ENCODE measurements at regions not wholly inside any gene's neighbourhood (a gene's known extent, or its start where the extent isn't known, plus 50 kb on each side); places are given as distances from the start of the nearest gene placed in this dataset.

DNA sequence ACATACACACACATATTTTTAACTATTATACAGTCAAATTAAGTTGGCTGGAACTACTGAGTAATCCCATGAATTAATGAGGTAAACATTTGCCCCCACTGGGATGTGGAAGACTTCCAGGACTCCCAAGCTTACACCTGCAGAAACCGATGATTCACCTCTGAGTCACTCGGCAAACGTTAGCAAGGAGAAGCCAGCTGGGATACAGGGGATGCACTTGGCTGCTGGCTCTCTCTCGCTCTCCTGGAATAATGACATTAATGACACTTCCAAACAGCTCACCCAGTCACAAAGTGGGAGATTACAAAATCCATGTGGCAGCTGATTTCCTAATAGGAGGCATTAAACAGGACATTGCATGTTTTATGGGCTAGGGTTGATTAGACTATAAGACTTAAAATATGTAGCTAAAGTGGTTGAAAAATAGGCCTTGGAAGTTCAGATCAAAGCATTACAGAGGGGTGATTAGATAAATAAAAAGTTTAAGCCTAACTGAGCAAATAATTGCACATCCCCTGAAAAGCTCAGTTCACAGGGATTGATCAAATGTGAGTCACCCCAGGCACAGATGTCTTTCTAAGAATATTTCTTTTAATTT, 500.9 kb downstream of the SOX2 start:
- DNase-seq (ENCODE audit: low read depth in 2 of 2) = no peak

DNA sequence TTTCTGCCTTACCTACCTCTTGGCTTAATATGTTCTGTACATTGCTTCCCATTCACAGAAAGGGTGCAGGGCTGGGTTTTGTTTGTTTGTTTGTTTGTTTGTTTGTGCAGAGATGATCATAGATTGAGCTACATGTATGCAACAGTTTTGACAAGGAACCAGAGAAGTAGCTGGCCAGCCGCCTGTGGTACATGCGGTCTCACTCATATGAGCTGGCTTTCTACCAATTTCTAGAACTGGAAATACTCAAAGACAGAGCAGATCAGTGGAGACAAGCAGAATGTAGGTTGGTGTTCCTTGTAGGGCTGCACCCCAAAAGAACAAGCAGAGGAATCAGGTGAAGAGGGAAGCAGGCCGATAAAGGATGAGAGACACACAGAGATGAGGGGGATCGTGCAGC, 502.7 kb downstream of the SOX2 start:
- no peak for DNase-seq (ENCODE audit: low read depth in 2 of 2)

DNA sequence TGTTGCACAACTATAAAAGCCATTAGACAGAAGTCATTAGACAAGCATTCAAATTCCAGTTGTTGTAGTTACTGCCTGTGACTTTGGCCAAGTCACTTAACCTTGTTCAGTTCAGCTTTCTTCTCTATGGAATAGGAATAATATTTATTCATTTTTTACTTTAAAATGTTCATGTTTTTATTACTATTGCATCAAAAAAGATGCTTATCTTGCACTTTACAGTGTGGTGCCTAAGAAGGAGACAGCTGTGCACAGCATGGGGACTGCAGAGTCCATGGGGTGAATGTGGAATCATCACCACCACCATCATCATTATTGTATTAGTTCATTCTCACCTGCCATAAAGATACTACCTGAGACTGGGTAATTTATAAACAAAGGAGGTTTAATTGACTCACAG, 504.2 kb downstream of the SOX2 start:
- no peak for DNase-seq (ENCODE audit: low read depth in 2 of 2)

DNA sequence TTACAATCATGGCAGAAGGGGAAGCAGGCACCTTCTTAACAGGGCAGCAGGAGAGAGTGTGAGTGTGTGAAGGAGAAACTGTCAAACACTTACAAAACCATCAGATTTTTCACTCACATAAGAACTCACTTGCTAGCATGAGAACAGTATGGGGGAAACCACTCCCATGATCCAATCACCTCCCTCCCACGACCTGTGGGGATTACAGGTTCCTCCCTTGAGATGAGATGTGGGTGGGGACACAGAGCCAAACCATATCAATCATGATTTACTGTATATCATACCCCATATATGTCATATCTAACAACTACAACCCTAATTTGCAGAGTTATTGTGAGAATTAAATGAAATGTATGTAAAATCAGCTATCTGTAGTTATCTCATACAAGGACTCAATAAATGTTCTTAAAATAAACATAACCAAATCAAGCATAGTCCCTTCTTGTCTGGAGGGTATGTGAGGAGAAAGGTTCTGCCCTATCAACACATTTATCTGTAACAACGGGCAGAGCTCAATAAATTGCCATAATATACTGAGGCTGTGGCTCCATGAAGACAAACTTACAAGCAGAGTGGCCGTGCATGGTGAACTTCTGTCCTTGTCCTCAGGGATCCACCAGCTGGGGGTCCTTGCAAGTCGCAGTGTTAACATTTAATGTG, 504.7 kb downstream of the SOX2 start:
- no peak for DNase-seq (ENCODE audit: low read depth in 2 of 2)

DNA sequence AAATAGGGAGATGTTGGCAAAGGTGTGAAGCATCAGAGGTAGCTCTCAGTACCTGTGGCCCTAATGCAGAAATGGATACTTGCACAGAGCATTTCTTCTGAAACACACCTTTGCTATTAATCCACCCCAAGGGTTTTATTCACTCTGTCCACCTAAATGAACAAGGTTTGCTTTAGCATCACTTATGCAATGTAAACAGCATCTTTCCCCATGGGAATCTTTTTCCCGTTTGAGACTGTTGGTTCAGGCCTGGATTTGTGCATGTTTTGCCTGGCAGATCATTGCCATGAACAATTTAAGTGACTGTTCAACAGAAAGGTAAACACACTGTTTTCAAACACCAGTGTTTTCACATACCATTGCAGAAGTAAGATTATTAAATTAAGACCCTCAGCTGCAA, 508.3 kb downstream of the SOX2 start:
- no peak for DNase-seq (ENCODE audit: low read depth in 2 of 2)

DNA sequence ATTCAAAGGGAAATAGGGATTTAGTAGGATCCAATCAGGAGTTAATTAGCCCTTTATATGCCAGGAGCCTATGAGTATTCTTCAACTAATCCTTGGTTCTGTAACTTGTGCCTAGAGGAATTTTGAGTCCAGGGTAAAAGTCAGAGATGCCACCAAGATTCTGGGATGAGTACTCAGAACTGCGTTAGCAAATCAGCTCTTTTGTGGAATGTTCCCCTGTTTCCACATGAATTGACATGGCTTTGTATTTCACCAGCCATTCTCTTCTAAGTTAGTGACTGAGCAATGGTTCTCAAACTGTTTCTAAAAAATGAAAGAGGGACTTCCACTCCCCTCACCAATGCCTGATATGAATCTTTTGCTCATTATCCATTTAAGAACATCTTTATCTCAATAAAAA, 508.7 kb downstream of the SOX2 start:
- no peak for DNase-seq (ENCODE audit: low read depth in 2 of 2)

DNA sequence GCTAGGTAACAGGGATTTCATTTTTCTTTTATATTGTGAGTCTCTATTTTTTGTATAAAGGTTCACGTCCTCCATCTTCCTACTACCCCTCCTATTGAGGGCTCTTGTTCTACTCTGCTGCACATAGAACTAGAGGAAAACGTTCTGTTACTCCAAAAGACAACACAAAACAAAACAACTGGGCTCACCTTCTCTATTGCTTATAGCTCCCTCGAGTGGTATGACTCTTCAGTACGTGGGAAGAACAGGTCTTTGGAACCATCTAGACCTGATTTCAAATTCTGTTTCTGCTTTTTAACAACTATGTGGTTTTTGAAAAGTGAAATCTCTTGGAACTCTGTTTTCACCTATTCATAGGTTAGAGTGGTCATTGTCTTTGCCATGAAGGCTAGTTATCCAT, 515.3 kb downstream of the SOX2 start:
- DNase-seq (ENCODE audit: low read depth in 2 of 2) = no peak

DNA sequence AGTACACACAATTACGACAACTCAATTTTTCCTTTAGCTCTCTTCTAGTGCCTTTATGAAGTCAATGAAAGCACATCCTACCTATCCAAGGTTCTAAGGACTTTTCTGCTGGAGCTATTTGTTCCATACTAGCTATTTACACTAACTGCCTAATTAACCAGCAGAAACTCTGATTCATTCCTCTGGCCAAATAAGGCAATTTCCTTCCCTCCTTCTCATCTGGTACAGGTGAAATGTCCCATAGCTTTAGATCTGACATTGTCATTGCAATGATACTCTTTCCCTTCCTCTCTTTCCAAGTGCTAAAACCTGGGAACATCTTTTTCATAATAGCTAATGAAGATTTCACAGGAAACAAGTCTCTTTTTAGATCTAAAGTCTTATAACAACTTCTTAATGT, 521.7 kb downstream of the SOX2 start:
- no peak for DNase-seq (ENCODE audit: low read depth in 2 of 2)

DNA sequence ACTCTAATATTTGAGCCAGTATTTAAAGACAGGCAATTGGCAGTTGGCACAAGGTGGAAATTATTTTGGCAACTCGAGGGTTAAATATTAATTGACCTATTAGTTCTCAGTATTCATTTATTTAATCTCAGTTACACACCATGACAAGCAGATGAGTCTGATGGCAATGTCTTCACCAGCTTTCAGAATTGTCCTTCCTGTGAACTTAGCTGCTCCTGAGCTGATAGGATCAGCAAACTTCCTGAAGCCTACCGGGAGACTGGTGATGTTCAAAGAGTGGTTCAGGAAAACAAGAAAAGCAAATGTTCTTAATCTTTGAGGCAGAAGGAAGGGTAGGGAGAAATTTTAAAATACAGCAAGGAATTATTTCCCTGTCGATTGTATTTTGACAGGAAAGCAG, 522.2 kb downstream of the SOX2 start:
- no peak for DNase-seq (ENCODE audit: low read depth in 2 of 2)

DNA sequence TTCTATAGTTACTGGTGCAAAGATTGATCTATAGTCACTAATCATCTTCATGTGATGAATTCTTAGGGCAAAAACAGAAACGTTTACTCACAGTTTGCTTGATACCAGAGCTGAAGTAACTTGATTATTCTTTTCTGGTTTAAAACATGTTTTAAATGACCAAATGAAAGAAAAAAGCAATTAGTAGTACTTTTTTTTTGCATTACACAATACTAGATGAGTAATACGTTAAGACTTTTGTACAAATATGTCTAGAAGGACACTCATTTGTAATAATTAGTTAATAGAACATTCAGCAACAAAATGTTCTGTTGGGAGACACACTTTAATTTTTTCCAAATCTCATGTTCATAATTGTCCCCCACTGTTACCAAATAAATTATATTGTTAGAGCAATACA, 523.2 kb downstream of the SOX2 start:
- no peak for DNase-seq (ENCODE audit: low read depth in 2 of 2)

DNA sequence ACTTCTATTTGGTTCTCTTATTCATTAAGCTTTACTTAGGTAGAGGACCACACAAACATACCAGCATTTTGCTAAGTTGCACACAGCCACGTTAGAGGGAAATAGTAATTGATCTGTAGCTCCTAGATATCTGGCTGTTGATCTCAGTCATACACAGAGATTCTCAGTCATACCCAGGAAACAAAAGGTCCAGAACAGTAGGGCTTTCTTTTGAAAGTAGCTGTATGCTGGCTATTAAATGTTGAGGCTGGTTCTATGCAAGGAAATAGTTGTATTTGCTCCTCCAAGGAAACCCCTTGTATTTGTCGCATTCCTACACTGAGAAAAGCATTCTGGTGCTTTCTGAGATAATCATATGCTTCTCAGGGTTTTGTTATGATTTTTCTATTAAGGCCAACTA, 523.8 kb downstream of the SOX2 start:
- DNase-seq (ENCODE audit: low read depth in 2 of 2) = no peak

DNA sequence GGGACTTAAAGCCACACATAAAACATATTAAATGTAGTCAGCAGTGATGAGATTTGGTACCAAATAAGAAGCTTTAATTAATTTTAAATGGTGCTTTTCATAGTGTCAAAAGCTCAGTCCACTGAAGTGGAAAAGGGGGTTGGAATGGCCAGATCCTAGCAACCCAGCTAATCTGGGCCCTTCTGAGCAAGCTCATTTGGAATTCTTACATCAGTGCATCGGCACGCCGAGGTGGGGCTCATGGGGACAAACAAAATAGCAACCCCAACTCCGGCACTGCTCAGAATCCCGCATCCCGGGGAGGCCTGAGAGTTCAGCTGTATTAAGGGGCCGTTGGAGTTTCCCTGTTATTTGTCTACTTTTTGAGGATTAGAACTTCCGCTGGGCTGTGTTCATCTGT, 526.4 kb downstream of the SOX2 start:
- no peak for DNase-seq (ENCODE audit: low read depth in 2 of 2)

DNA sequence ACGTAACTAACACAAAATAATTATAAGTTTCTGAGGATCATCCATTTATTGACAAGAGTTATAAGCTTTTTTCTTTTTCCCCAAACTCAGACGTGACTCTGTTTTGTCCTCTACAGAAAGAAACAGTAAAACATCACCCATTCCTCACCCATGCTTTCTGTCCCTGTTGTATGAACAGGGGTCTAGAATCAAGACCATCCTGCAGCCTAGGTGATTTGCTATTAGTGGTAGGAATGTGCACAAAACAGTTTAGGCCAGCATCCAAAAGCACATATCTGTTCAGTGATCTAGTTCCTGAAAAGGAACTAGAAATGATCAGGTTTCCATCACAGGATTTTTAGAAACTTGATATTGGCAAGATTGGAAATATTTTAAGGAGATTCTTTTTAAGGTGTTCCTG, 527.6 kb downstream of the SOX2 start:
- no peak for DNase-seq (ENCODE audit: low read depth in 2 of 2)

DNA sequence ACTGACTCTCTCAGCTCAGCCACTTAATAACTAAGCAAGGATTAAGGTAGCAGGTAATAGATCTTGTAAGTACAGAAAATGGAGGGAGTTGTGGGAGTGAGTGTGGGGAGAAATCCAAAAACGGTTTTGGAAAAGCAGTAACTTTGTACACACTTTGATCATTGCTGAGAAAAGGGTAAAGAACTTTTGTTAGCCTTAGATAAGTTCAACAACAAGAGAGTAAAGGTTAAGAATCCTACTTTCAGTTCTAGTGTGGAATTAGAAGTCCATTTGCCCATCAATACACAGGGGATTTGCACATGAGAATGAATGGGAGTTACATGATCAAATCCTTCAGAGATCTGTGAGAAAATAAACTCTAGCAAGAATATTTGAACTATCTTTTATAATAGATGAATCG, 528.7 kb downstream of the SOX2 start:
- DNase-seq (ENCODE audit: low read depth in 2 of 2) = no peak

DNA sequence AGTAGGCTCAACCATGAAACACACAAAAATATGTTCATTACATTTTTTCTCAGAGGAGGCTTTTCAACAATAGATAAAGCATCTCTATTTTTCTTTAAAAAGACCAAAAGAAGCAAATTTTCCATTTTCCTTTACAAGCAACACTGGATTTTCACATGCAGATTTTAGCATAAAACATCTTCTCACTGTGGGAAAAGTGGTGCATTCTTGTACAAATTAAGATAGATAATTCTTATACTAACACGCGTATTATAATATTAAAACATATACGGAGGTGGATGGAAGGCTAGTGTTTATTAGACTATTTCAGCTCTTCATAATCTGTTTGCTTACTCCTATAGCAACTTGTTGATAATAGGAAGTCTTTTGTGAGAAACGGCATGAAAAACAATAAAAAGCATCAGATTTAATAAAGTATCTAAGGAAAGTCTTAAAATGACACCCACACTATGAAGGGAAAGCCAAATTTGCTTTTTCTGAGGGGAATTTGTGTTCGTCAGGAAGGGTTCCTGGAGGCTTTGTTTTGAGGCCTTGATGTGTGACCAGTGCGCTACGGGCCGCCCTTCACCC, 529.6 kb downstream of the SOX2 start:
- no peak for DNase-seq (ENCODE audit: low read depth in 2 of 2)

DNA sequence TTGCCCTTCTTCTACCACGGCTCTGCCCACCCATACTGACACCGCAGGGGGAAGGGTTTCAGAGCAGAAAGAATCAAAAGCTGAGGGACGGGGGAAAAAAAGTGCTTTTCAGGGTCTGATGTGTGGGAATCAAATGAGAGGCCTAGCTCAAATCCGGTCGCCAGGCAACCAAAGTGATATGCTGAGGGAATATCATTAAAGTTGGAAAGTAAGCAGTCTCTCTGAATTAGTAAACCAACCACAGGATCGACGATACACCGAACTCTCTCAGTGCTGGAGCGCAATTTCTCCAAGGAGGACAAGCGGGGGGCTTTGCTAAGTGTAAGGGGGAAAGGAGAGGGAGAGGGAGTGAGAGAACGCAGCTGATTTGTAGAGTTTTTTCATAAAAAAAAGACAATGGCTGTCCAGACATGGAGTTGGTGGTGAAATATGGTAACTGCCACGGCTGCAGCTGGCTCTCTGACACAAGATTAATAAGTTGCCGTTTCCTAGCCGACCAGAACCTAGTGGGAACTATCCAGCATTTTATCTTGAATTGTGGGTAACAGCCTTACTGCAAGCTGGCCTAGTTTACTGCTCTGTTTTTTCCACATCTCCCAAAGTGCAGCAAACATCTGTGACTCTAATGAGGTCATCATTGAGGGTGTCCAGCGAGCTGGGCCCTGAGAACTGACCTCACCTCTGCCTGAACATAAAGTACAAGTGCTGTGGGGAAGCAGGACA, 530.2 kb downstream of the SOX2 start:
- no peak for DNase-seq (ENCODE audit: low read depth in 2 of 2)

DNA sequence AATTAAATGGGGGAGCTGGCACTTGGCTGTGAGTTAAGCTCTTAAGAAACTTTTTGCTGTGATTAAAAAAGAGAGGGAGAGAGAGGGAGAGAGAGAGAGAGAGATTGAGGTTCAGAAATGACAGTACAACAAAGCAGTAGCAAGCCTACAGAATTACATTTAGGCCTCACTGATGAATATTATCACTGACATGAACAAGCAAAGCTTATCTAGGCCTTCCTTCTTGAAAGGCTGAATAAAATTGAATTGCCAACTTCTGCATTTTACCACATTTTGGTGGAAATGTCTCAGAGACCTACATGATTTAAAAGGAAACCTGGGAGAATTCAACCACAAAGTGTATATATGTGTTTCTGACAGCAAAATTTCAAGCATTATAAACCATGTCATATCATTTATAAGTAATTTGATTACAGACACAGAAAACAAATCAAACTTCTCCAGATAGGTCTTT, 530.8 kb downstream of the SOX2 start:
- no peak for DNase-seq (ENCODE audit: low read depth in 2 of 2)

DNA sequence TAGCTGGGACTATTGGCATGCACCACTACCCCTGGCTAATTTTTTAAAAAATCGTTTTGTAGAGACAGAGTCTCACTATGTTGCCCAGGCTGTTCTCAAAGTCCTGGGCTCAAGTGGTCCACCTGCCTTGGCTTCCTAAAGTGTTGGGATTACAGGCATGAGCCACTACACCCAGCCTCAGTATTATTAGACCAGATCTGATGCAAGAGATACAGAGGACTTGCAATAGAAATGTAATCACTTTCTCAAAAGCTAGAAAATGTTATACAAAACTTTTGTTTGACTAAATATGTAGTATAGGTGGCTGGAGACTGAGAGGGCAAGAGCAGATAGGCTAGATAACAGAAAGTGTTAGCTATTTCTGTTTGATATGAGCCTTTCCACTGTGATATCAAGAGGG, 531.9 kb downstream of the SOX2 start:
- DNase-seq (ENCODE audit: low read depth in 2 of 2) = no peak

DNA sequence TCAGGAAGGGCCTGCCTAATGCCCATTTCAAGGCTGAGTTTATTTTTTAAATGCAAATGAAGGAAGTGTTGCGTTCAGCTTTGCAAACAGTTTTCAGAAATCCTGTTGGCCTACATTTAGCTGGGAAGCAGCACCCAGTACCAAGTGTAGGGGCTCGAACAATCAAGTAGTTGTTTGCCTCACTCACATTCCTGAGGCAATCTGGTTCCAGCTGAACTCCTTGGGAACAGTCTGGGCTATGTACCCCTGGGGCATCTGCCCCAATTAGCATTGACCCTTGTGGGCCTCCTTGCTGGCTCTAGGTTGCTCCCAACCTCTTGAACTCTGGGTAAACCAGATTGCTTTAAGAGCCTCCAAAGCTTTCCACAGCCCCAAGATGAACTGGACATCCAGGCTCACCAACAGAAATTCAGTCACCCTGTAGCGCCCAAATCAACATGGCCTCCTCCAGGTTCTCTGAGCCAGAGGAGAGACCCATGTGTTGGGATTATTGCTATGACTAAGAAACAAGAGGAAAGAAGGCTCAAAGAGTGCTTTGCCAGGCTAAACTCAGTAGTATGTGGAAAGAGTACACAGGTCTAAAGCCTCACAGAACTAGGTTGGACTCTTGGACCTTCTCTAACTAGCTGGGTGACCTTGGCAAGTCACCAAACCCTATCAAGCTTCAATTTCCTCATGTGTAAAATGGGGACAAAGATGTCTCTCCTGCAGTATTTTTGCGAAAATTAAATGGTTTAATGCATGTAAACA, 532.7 kb downstream of the SOX2 start:
- no peak for DNase-seq (ENCODE audit: low read depth in 2 of 2)

DNA sequence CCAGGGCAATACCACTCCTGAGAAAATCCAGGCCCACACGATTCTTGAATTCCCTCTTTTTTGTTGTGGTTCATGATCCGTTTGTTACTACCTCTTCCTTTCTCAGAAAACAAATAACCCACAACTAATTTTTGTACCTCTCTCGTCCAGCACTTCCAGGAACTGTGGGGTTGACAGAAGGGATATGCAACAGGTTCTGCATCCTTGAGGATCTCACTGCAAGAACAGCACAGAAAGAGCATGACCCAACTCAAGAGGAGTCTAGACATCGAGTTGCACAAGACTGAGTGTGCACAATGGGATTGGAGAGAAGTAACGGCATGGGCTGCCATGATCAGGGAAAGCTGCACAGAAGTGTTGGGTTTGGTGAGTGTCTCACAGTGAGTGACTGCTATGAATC, 533.3 kb downstream of the SOX2 start:
- DNase-seq (ENCODE audit: low read depth in 2 of 2) = no peak

DNA sequence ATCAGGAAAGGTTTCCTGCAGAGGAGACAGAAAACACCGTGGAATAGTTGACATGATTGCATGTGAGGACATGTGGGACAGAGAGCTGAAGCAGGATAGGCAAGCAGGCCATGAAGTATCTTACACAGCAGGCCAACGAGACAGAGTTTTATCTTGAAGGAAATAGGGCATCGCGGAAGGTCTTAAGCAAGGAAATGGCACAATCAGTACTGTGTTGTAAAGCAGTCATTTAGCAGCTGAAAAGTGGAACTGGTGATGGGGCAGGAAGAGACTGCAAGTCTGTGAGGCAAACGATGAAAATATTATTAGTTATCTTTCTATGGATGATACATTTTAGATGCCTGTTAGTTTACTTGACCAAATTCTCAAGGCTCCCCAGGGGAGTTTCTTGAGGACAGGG, 535.1 kb downstream of the SOX2 start:
- DNase-seq (ENCODE audit: low read depth in 2 of 2) = no peak

DNA sequence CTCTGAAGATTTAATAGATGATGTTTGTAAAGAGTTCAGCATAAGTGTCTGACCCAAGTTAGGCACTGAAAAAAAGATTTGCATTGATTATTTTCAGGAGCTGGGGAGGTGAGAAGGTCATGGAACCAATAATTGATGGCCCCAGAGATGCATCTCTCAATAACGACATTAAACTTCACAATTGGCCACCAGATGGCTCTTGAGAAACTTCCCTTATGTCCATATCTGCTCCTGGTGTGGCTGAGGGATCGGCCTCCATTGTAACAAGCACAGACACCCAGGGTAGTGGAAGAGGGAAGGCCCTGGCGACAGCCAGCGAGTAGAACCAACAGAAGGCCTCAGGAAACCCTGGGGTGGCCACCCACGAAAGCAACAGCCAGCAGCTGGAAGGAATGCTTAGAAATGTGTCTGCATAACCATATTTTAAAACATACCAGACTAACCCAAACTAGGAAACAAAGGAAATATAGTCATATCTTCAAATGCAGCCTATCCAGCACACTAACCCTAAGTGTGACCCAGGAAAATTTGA, 536.7 kb downstream of the SOX2 start:
- no peak for DNase-seq (ENCODE audit: low read depth in 2 of 2)
